ENCODE measurements at regions not wholly inside any gene's neighbourhood (a gene's known extent, or its start where the extent isn't known, plus 50 kb on each side); places are given as distances from the start of the nearest gene placed in this dataset.

GRCh38 chr5:107764976-107765804 is 94.5 kb upstream of the EFNA5 start (continued):
- TF ChIP-seq, protein P1, sequence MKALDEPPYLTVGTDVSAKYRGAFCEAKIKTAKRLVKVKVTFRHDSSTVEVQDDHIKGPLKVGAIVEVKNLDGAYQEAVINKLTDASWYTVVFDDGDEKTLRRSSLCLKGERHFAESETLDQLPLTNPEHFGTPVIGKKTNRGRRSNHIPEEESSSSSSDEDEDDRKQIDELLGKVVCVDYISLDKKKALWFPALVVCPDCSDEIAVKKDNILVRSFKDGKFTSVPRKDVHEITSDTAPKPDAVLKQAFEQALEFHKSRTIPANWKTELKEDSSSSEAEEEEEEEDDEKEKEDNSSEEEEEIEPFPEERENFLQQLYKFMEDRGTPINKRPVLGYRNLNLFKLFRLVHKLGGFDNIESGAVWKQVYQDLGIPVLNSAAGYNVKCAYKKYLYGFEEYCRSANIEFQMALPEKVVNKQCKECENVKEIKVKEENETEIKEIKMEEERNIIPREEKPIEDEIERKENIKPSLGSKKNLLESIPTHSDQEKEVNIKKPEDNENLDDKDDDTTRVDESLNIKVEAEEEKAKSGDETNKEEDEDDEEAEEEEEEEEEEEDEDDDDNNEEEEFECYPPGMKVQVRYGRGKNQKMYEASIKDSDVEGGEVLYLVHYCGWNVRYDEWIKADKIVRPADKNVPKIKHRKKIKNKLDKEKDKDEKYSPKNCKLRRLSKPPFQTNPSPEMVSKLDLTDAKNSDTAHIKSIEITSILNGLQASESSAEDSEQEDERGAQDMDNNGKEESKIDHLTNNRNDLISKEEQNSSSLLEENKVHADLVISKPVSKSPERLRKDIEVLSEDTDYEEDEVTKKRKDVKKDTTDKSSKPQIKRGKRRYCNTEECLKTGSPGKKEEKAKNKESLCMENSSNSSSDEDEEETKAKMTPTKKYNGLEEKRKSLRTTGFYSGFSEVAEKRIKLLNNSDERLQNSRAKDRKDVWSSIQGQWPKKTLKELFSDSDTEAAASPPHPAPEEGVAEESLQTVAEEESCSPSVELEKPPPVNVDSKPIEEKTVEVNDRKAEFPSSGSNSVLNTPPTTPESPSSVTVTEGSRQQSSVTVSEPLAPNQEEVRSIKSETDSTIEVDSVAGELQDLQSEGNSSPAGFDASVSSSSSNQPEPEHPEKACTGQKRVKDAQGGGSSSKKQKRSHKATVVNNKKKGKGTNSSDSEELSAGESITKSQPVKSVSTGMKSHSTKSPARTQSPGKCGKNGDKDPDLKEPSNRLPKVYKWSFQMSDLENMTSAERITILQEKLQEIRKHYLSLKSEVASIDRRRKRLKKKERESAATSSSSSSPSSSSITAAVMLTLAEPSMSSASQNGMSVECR (CRISPR knock-in tag; IDR thresholded peaks at IDR 0.05; ENCODE audit: borderline replicate concordance), result no peak
- TF ChIP-seq PREB (CRISPR knock-in tag; IDR thresholded peaks at IDR 0.05; ENCODE audit: borderline replicate concordance) (no peak), ATF6 (CRISPR knock-in tag; IDR thresholded peaks at IDR 0.05) (no peak)

DNA sequence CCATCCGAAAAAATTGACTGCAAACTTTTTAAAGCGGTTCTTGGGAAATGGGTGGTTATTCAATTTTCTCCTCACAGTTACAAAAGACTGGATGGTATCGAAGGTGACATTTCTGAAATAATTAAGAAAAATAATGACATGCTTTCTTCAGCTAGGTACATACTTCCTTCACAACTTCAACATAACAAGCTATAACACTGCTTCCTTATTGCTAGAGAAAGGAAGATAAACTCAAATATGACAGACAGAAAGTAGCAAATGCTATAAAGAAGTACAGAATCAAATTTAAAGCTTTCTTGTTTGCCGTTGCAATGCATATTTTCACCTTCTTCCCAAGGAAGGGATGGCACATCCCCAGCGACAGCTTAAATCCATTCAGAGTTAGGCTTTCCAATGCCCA is 93.5 kb upstream of the EFNA5 start:
- no peaks in the 10 kb centered on the region for H3K36me3 Mint-ChIP-seq
- CTCF ChIA-PET, result no interaction called here
- DNase-seq (ENCODE audit: low spot score), result no peak
- H3K4me1 Mint-ChIP-seq, result peaks cover 12% of the 10 kb centered on the region; the same call in 1 of the 2 replicates
- ATAC-seq, result no peak
- H3K4me3 Mint-ChIP-seq, result no peak overlapping the region
- peaks cover 6% of the 10 kb centered on the region for H3K27me3 Mint-ChIP-seq (ENCODE audit: low read depth)
- POLR2A ChIA-PET, result no interaction called here
- H3K9me3 Mint-ChIP-seq, result no peaks in the 10 kb centered on the region
- no peak for TF ChIP-seq ZNF281 (CRISPR knock-in tag; IDR thresholded peaks at IDR 0.05)
- TF ChIP-seq KAT7 (CRISPR knock-in tag; IDR thresholded peaks at IDR 0.05; ENCODE audit: borderline replicate concordance), result no peak
- no peak for TF ChIP-seq TEAD1 (CRISPR knock-in tag; IDR thresholded peaks at IDR 0.05)
- TF ChIP-seq HMGA2 (CRISPR knock-in tag; IDR thresholded peaks at IDR 0.05), result no peak
- TF ChIP-seq, protein P2, sequence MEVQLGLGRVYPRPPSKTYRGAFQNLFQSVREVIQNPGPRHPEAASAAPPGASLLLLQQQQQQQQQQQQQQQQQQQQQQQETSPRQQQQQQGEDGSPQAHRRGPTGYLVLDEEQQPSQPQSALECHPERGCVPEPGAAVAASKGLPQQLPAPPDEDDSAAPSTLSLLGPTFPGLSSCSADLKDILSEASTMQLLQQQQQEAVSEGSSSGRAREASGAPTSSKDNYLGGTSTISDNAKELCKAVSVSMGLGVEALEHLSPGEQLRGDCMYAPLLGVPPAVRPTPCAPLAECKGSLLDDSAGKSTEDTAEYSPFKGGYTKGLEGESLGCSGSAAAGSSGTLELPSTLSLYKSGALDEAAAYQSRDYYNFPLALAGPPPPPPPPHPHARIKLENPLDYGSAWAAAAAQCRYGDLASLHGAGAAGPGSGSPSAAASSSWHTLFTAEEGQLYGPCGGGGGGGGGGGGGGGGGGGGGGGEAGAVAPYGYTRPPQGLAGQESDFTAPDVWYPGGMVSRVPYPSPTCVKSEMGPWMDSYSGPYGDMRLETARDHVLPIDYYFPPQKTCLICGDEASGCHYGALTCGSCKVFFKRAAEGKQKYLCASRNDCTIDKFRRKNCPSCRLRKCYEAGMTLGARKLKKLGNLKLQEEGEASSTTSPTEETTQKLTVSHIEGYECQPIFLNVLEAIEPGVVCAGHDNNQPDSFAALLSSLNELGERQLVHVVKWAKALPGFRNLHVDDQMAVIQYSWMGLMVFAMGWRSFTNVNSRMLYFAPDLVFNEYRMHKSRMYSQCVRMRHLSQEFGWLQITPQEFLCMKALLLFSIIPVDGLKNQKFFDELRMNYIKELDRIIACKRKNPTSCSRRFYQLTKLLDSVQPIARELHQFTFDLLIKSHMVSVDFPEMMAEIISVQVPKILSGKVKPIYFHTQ (CRISPR knock-in tag; IDR thresholded peaks at IDR 0.05), result no peak
- no peak for TF ChIP-seq SMAD3 (CRISPR knock-in tag; IDR thresholded peaks at IDR 0.05; ENCODE audit: borderline replicate concordance)
- no peak for TF ChIP-seq IRF1 (CRISPR knock-in tag; IDR thresholded peaks at IDR 0.05)
- TF ChIP-seq ESRRA (CRISPR knock-in tag; IDR thresholded peaks at IDR 0.05; ENCODE audit: borderline replicate concordance), result no peak
- no peak for TF ChIP-seq CREB1 (CRISPR knock-in tag; IDR thresholded peaks at IDR 0.05)
- H3K27ac Mint-ChIP-seq, result no peak overlapping the region

Data from WTC11 (cell line).